GM19035 (cell line): ENCODE measurements at regions not wholly inside any gene's neighbourhood (a gene's known extent, or its start where the extent isn't known, plus 50 kb on each side); places are given as distances from the start of the nearest gene placed in this dataset.
A peak's percentile ranks its signal among the peaks of the same experiment; 100 is the strongest.

Experiments
- ATAC-seq: cut with Tn5 transposase; IDR thresholded peaks from one replicate; pipeline ENCODE4 v1.9.1; 2021; ENCODE audit not compliant: unreplicated experiment

DNA sequence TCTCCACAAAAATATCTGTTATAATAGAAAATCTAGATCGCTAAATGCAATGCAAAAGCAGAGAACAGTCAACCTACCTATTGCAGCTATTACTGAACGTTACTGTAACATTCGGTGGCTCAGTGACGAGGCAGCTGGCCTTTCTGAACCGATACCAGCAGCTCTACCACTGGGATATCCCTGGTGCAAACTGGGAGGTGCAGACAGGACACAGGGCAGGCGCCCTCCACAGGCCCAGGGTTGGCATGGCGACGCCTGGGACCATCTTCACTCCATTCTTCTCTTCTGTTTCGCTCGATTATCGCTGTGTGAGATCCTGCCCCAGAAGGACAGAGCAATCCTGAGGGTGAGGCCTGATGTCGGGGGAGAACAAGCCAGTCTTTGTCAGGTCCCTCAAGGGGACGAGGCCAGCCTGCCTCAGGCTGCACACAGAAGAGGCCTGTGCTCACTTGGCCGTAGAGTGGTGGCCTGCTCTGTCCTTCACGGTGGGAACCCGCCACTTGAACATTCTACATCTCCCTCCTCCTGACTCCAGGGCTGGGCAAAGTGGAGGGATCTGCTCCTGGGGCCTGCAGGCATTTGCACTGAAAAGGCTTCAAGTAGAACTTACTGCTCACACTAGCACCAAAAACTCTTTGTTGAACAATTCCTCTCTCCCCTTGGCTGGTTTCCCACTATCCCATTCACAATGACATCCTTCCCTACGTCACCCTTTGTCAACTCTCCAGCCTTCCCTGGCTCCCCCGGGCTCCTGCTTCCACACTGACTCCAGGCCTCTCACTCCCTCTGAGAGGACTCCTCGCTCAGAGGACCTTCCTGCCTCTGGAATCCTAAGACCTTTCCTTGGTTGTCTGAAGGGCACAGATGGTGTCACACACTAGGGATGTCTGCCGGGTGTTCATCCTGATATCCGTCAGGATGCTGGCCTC is 49.7 kb downstream of the CYRIA start:
- no peak for ATAC-seq

DNA sequence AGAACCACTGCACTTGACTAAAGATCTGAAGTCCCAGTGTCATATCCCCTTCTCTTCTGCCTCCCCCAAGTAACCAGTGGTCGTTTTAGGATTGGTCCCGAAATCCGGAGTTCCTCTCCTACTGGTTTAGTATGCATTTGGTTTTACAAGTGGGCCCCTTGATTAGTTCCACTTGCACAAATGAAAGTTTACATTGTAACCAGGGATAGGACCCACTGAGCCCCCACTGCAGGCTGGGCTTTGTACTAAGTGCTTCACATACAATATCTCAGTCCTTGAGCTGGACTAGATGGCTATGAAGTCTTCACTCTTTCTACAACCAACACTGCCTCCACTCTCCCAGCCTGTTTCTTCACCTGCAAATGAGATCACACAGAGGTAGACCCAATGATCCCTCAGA is 50.4 kb downstream of the CYRIA start:
- ATAC-seq = no peak

DNA sequence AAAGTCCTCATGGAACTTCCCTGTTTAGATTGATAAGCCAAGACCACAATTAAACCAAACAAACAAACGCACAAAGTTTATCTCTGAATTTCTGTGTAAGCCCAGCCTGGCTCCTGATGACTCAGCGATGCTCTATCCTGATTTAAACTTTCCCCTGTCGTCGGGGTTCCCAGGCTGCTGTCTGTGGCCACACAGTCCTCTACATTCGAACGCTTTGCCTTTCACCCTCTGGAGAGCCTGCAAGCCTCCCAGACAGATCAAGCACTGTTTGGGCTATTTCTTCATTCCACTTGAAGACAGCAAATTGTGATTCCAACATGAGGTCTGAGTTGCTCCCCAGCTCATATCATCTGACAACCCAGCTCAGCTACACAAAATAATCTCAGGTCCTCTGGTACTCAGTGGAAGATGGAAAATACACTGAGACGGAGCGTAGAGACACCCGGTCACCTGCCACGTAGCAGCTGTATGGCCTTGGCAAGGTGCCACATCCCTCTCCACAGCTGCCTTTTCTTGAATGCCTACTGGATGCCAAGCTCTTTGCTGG is 51.2 kb downstream of the CYRIA start:
- no peak for ATAC-seq

DNA sequence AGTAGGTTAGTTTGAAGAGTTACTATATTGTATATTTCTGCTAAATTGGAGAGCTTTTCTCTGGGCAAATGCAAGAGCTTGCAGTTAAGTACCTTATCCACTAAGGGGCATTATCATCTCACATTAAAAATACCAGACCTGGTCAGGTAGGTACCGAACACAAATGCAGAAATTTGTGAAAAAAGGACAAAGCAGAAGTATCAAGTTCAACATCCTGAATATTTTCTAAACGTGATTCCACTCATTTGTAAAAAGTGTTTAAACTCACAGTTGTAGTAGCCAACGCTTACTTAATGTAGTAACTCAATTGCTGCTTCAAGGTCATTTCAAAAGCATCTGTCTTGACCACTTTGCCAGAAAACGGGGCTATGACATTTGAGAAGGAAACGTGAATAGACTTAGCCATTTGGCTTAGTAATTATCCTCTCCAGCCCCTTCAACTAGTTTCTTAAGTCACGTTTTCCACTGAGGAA is 52.1 kb downstream of the CYRIA start:
- ATAC-seq = no peak

GRCh38 chr2:16612490-16612889 is 53.1 kb downstream of the CYRIA start:
- ATAC-seq = no peak

- ATAC-seq = no peak
These were observed 55.8 kb downstream of the CYRIA start for GRCh38 chr2:16609786-16610185.

GRCh38 chr2:16608661-16609643 is 56.7 kb downstream of the CYRIA start:
- ATAC-seq = peak; percentile 90

- ATAC-seq = no peak
These were observed 58.3 kb downstream of the CYRIA start for GRCh38 chr2:16607301-16607700.

GRCh38 chr2:16604236-16604635 is 61.4 kb downstream of the CYRIA start:
- no peak for ATAC-seq

GRCh38 chr2:16591370-16591933 is 74.2 kb downstream of the CYRIA start:
- no peak for ATAC-seq

DNA sequence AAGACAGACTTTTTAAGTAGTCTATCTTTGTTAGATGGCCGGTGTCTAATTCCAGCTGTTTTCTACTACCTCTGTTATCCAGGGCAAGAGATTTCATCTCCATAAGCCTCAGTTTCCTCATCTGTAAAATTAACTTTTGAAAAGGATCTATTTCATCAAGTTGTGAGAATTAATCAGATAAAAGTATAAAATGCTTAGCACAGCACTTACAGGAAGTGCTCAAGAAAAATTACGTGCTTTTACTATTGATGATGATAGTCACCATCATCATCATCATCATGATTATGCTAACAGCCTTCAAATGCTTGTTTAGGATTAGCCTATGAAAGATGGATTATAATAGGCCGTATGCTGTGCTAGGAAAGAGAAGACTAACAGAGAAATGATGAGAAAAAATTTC is 76.2 kb downstream of the CYRIA start:
- no peak for ATAC-seq

DNA sequence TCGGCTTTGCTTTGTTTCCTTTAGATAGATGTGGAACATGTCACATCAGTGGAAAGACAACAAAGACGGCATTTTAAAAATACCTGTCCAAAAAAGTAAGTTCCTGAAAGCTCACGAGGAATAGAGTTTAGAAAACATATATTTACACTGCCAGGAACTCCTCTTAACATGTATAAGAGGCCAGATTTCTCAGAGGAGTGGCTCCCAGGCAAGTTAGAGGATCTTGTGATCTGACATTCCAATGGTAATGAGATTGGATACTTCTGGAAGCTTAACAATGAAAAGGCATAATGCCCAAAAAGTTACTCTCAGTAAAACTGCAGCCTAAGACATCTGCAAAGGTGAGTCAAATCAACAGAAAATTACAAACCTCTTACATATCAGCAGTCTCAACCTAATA is 77.1 kb downstream of the CYRIA start:
- no peak for ATAC-seq

DNA sequence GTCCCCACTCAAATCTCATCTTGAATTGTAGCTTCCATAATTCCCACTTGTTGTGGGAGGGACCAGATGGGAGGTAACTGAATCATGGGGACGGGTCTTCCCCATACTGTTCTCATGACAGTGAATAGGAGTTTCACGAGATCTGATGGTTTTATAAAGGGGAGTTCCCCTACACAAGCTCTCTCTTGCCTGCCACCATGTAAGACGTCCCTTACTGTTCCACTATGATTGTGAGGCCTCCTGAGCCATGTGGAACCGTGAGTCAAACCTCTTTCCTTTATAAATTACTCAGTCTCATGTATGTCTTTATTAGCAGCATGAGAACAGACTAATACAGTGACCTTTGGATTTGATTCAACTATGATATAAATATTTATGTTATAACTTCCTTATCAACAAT is 78.0 kb downstream of the CYRIA start:
- ATAC-seq = no peak

GRCh38 chr2:16584824-16585540 is 80.7 kb downstream of the CYRIA start:
- no peak for ATAC-seq

GRCh38 chr2:16584084-16584483 is 81.5 kb downstream of the CYRIA start:
- no peak for ATAC-seq

DNA sequence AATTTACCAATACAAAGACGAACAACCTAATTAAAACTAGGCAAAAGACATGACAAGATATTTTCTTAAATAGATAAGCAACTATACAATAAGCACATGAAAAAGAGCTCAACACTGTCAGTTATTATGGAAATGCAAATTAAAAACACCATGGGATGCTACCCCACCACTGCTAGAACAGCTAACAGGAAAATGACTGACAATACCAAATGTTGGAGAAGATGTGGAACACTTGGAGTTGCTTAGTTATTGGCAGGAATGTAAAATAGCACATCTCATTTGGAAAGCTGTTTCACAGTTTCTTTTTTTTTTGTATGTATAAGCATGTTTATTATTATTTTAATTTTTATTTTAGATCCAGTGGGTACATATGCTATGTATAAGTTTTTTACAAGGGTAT is 84.4 kb downstream of the CYRIA start:
- no peak for ATAC-seq

DNA sequence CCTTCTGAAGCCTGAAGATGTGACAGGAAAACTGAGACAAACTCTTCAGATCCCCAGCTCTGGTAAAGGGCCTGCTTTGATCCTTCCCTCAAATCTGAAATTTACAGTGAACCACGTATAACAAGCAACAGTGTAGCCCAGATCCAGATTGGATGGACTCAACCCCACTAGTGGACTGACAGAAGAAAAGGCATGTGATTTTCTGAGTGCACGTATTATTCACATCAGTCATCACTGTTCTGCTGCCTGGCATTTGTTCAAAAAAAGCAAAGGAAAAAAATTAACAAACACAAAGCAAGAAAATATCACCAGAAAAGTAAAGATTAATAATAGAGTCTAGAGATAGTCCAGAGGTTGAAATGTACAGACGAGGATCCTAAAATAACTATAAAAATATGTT is 87.6 kb downstream of the CYRIA start:
- no peak for ATAC-seq

GRCh38 chr2:16570516-16570915 is 95.1 kb downstream of the CYRIA start:
- no peak for ATAC-seq

- no peak for ATAC-seq
These were observed 96.4 kb downstream of the CYRIA start for GRCh38 chr2:16568998-16569784.

- ATAC-seq = no peak
These were observed 98.9 kb downstream of the CYRIA start for GRCh38 chr2:16566701-16567100.
